ENCODE measurements at regions not wholly inside any gene's neighbourhood (a gene's known extent, or its start where the extent isn't known, plus 50 kb on each side); places are given as distances from the start of the nearest gene placed in this dataset.
A peak's percentile ranks its signal among the peaks of the same experiment; 100 is the strongest.

GRCh38 chr3:86838927-86839326 lies 152.0 kb downstream of the VGLL3 start:
- H3F3A ChIP-seq (ENCODE audit: insufficient read depth, low read depth) = no peaks in the 10 kb centered on the region
- H3K4me2 ChIP-seq = no peak overlapping the region
- no peaks in the 10 kb centered on the region for H4K20me1 ChIP-seq (ENCODE audit: insufficient read depth)
- no peak for TF ChIP-seq EZH2 (IDR thresholded peaks at IDR 0.05; ENCODE audit: low read depth)
- TF ChIP-seq CTCF (conservative IDR thresholded peaks at IDR 0.05) = no peak
- H2AFZ ChIP-seq = no peak overlapping the region
- H3K9me3 ChIP-seq (ENCODE audit: insufficient read depth, low read depth) = no peaks in the 10 kb centered on the region
- ChIA-PET CTCF (no interaction called here), POLR2A (ENCODE audit: unreplicated experiment) (no interaction called here)
- no peaks in the 10 kb centered on the region for H3K27me3 ChIP-seq (ENCODE audit: insufficient read depth, low read depth)
- no peaks in the 10 kb centered on the region for H3K79me2 ChIP-seq (ENCODE audit: low read depth)
- DNase-seq = no peak
- no TSS peak for BruUV-seq (replicated peaks)
- no peaks in the 10 kb centered on the region for H3K4me1 ChIP-seq (replicated peaks; ENCODE audit: insufficient read depth)
- no peak overlapping the region for H3K4me3 ChIP-seq
- H3K27ac ChIP-seq = no peak overlapping the region
- intact Hi-C loops (cut with micrococcal nuclease; ENCODE audit: unreplicated experiment) = no loop called here
- no peaks in the 10 kb centered on the region for H3K9me2 ChIP-seq (ENCODE audit: insufficient read depth)
- no peaks in the 10 kb centered on the region for H3K36me3 ChIP-seq (ENCODE audit: low read depth)

- no TSS peak for BruUV-seq (replicated peaks)
- H3K27ac ChIP-seq = no peak overlapping the region
- no peaks in the 10 kb centered on the region for H3F3A ChIP-seq (ENCODE audit: insufficient read depth, low read depth)
- no peaks in the 10 kb centered on the region for H3K79me2 ChIP-seq (ENCODE audit: low read depth)
- ChIA-PET CTCF (no interaction called here), POLR2A (ENCODE audit: unreplicated experiment) (no interaction called here)
- no peak for DNase-seq
- no peak overlapping the region for H2AFZ ChIP-seq
- no peaks in the 10 kb centered on the region for H3K9me2 ChIP-seq (ENCODE audit: insufficient read depth)
- no peaks in the 10 kb centered on the region for H4K20me1 ChIP-seq (ENCODE audit: insufficient read depth)
- H3K4me2 ChIP-seq = no peak overlapping the region
- H3K36me3 ChIP-seq (ENCODE audit: low read depth) = no peaks in the 10 kb centered on the region
- intact Hi-C loops (cut with micrococcal nuclease; ENCODE audit: unreplicated experiment) = no loop called here
- no peaks in the 10 kb centered on the region for H3K9me3 ChIP-seq (ENCODE audit: insufficient read depth, low read depth)
- no peak overlapping the region for H3K4me3 ChIP-seq
- no peaks in the 10 kb centered on the region for H3K27me3 ChIP-seq (ENCODE audit: insufficient read depth, low read depth)
- TF ChIP-seq CTCF (conservative IDR thresholded peaks at IDR 0.05) (no peak), EZH2 (IDR thresholded peaks at IDR 0.05; ENCODE audit: low read depth) (no peak)
- no peaks in the 10 kb centered on the region for H3K4me1 ChIP-seq (replicated peaks; ENCODE audit: insufficient read depth)
These were observed 153.1 kb downstream of the VGLL3 start for GRCh38 chr3:86837871-86838270.

GRCh38 chr3:86830566-86830965 lies 160.4 kb downstream of the VGLL3 start:
- TF ChIP-seq CTCF (conservative IDR thresholded peaks at IDR 0.05) (no peak), EZH2 (IDR thresholded peaks at IDR 0.05; ENCODE audit: low read depth) (no peak)
- ChIA-PET CTCF (interaction anchor here (0.6 to 0.7 kb wide), 2 partner anchors 274 to 1010 kb away, joined by 3 to 4 read pairs; no protein-coding TSS in a partner anchor), POLR2A (ENCODE audit: unreplicated experiment) (no interaction called here)
- Histone ChIP-seq H2AFZ (no peak overlapping the region), H3K36me3 (ENCODE audit: low read depth) (no peaks in the 10 kb centered on the region), H3K4me3 (no peak overlapping the region), H3F3A (ENCODE audit: insufficient read depth, low read depth) (no peaks in the 10 kb centered on the region), H3K27ac (no peak overlapping the region), H3K9me2 (ENCODE audit: insufficient read depth) (no peaks in the 10 kb centered on the region), H3K27me3 (ENCODE audit: insufficient read depth, low read depth) (no peaks in the 10 kb centered on the region), H3K4me2 (no peak overlapping the region), H3K4me1 (replicated peaks; ENCODE audit: insufficient read depth) (no peaks in the 10 kb centered on the region), H3K79me2 (ENCODE audit: low read depth) (no peaks in the 10 kb centered on the region), H4K20me1 (ENCODE audit: insufficient read depth) (no peaks in the 10 kb centered on the region), H3K9me3 (ENCODE audit: insufficient read depth, low read depth) (no peaks in the 10 kb centered on the region)
- intact Hi-C loops (cut with micrococcal nuclease; ENCODE audit: unreplicated experiment) = no loop called here
- peak in 1 of 2 experiments; percentile 40 for DNase-seq
- no TSS peak for BruUV-seq (replicated peaks)
